Endothelial cell of umbilical vein (primary cell): ENCODE measurements at regions not wholly inside any gene's neighbourhood (a gene's known extent, or its start where the extent isn't known, plus 50 kb on each side); places are given as distances from the start of the nearest gene placed in this dataset.

Experiments used
- BruUV-seq: library from RNA; stranded (reverse); fragments of 400-500 nt; replicated peaks from 2 replicates; lab custom pipeline; 2021; lab: Mats Ljungman, UMichigan
- CTCF ChIA-PET: fragments of 300-600, 350-600 bp; sonication (Branson Sonifier 250); formaldehyde crosslinking; loops from one replicate; lab custom pipeline; 2021; ENCODE audit warnings: antibody characterized with exemption, inconsistent platforms; lab: Charles Lee
- POLR2A ChIA-PET: fragments of 300-600, 350-600 bp; sonication (Branson Sonifier 250); formaldehyde crosslinking; loops from one replicate; lab custom pipeline; 2021; ENCODE audit warnings: antibody characterized with exemption, inconsistent platforms; lab: Charles Lee
- DNase-seq: peaks from one replicate; pipeline ENCODE4 v3.0.0-alpha.2; 2011; ENCODE audit warnings: low read depth, low spot score
- FAIRE-seq: peaks from 2 replicates; lab custom pipeline; 2011; peaks lifted over from hg19 to GRCh38; lab: Jason Lieb, UNC
- H2AFZ ChIP-seq: 2 replicates; pipeline ENCODE4 v1.6.0; 2012; ENCODE audit warnings: low read depth, low read length, control low read depth, inconsistent platforms
- H3K27ac ChIP-seq: 2 replicates; pipeline ENCODE4 v1.5.1; 2011; ENCODE audit warnings: low read depth, mild to moderate bottlenecking, control low read depth, low read length, moderate library complexity; ENCODE audit not compliant: insufficient read depth
- H3K27me3 ChIP-seq, 2 experiments: 2 replicates each; pipeline versions ENCODE4 v1.6.0 to v1.6.1; 2011; ENCODE audit warnings: low read length in 2 of 2, mixed read lengths in 1 of 2; ENCODE audit not compliant: control insufficient read depth in 2 of 2, insufficient read depth in 2 of 2
- H3K36me3 ChIP-seq, 2 experiments: 2 replicates in 1 of 2; 3 replicates in 1 of 2; pipeline ENCODE4 v1.5.1; 2011; ENCODE audit warnings: low read length in 2 of 2, mild to moderate bottlenecking in 1 of 2, moderate library complexity in 1 of 2; ENCODE audit not compliant: control insufficient read depth in 2 of 2, insufficient read depth in 2 of 2; ENCODE audit errors: extremely low read depth in 1 of 2
- H3K4me1 ChIP-seq: 3 replicates; pipeline ENCODE4 v1.5.1; 2011; ENCODE audit warnings: mild to moderate bottlenecking, low read length; ENCODE audit not compliant: control insufficient read depth, insufficient read depth; ENCODE audit errors: extremely low read depth
- H3K4me2 ChIP-seq: 2 replicates; pipeline ENCODE4 v1.6.1; 2011; ENCODE audit warnings: low read length, control low read depth, mixed read lengths; ENCODE audit not compliant: insufficient read depth
- H3K4me3 ChIP-seq, 3 experiments: fragments of 200-600 bp in 1 of 3; sonication (generic), shearing (Covaris generic) in 1 of 3; replicated peaks in 1 of 3; 2 replicates each; pipeline ENCODE4 v1.5.1; 2011 to 2016; ENCODE audit warnings: control low read depth in 3 of 3, low read length in 3 of 3, mild to moderate bottlenecking in 2 of 3, inconsistent platforms in 1 of 3, low read depth in 1 of 3, moderate library complexity in 1 of 3; ENCODE audit not compliant: insufficient read depth in 1 of 3
- H3K79me2 ChIP-seq: 2 replicates; pipeline ENCODE4 v1.6.0; 2012; ENCODE audit warnings: low read length, inconsistent platforms; ENCODE audit not compliant: control insufficient read depth, insufficient read depth
- H3K9ac ChIP-seq: replicated peaks from 2 replicates; pipeline ENCODE3; 2011; ENCODE audit warnings: low read length, control low read depth; ENCODE audit not compliant: insufficient read depth; ENCODE audit errors: extremely low read depth
- H3K9me1 ChIP-seq: replicated peaks from 3 replicates; pipeline ENCODE4 v1.6.0; 2011; ENCODE audit warnings: mild to moderate bottlenecking, low read length; ENCODE audit not compliant: control insufficient read depth, insufficient read depth; ENCODE audit errors: extremely low read depth
- H3K9me3 ChIP-seq: replicated peaks from 2 replicates; pipeline ENCODE4 v1.5.1; 2012; ENCODE audit warnings: low read length, inconsistent platforms; ENCODE audit not compliant: control insufficient read depth, insufficient read depth
- H4K20me1 ChIP-seq: replicated peaks from 2 replicates; pipeline ENCODE3; 2011; ENCODE audit warnings: mild to moderate bottlenecking, low read length; ENCODE audit not compliant: control insufficient read depth, insufficient read depth; ENCODE audit errors: extremely low read depth
- CTCF ChIP-seq, 2 donors: IDR thresholded peaks; 1 replicate in 1 of 2; 2 replicates in 1 of 2; pipeline ENCODE4 v1.5.1; 2011; ENCODE audit warnings: low read length in 2 of 2, mild to moderate bottlenecking in 2 of 2, moderate library complexity in 2 of 2, control low read depth in 1 of 2, inconsistent platforms in 1 of 2, low read depth in 1 of 2; ENCODE audit not compliant: insufficient read depth in 1 of 2; ENCODE audit errors: extremely low read depth in 1 of 2
- EZH2 ChIP-seq: IDR thresholded peaks from 2 replicates; pipeline ENCODE4 v1.6.1; 2012; ENCODE audit warnings: borderline replicate concordance, low read depth, mild to moderate bottlenecking, moderate library complexity, low read length, inconsistent platforms; ENCODE audit not compliant: severe bottlenecking
- FOS ChIP-seq: IDR thresholded peaks from 2 replicates; pipeline ENCODE4 v1.6.1; 2011; ENCODE audit warnings: mild to moderate bottlenecking, low read length, moderate library complexity, borderline replicate concordance; ENCODE audit not compliant: insufficient read depth
- GATA2 ChIP-seq: IDR thresholded peaks from 2 replicates; pipeline ENCODE4 v1.7.0; 2011; ENCODE audit warnings: low read depth, mild to moderate bottlenecking, moderate library complexity, mixed read lengths, low read length; ENCODE audit not compliant: insufficient read length, insufficient read depth
- JUN ChIP-seq: IDR thresholded peaks from 2 replicates; pipeline ENCODE4 v1.6.1; 2011; ENCODE audit warnings: borderline replicate concordance, low read depth; ENCODE audit not compliant: insufficient read length, insufficient read depth
- MAX ChIP-seq: IDR thresholded peaks from 2 replicates; pipeline ENCODE4 v1.6.1; 2011; ENCODE audit not compliant: insufficient read depth, insufficient read length
- MYC ChIP-seq: IDR thresholded peaks from one replicate; pipeline ENCODE4 v1.6.1; 2011; ENCODE audit warnings: mild to moderate bottlenecking, low read depth, low read length
- POLR2A ChIP-seq: IDR thresholded peaks from 2 replicates; pipeline ENCODE4 v1.6.1; 2012; ENCODE audit warnings: low read depth, mild to moderate bottlenecking, control low read depth, low read length
- POLR2AphosphoS5 ChIP-seq: IDR thresholded peaks from 2 replicates; pipeline ENCODE4 v1.6.1; 2012; ENCODE audit warnings: low read depth, mild to moderate bottlenecking, control low read depth, low read length, moderate library complexity; ENCODE audit not compliant: insufficient read depth
- dilution Hi-C: fragments of 300-500 bp; cut with MboI; formaldehyde crosslinking; loops from one replicate; pipeline ENCODE4 v1.15.0; 2019; ENCODE audit warnings: low sequenced_read_pairs; ENCODE audit not compliant: extremely low pct_ligation_motif_present
- intact Hi-C: fragments of 100-400 bp; cut with micrococcal nuclease; formaldehyde crosslinking; loops from one replicate; pipeline ENCODE4 v1.10.0; 2022

GRCh38 chr2:122999821-123000220 lies 1025.3 kb upstream of the CNTNAP5 start:
- Histone ChIP-seq H3K36me3 (no peaks in the 10 kb centered on the region), H3K9me1 (no peaks in the 10 kb centered on the region), H3K27ac (no peak overlapping the region), H3K4me3 (no peak overlapping the region), H3K4me2 (no peak overlapping the region), H3K79me2 (no peaks in the 10 kb centered on the region), H3K4me1 (no peaks in the 10 kb centered on the region), H4K20me1 (no peaks in the 10 kb centered on the region), H3K9me3 (peaks cover 2% of the 10 kb centered on the region), H3K27me3 (no peaks in the 10 kb centered on the region), H2AFZ (no peak overlapping the region), H3K9ac (no peak overlapping the region)
- intact Hi-C loops (no loop called here), dilution Hi-C loops (no loop called here)
- TF ChIP-seq GATA2 = no peak
- TF ChIP-seq JUN = no peak
- no peak for TF ChIP-seq FOS
- ChIA-PET POLR2A (no interaction called here), CTCF (no interaction called here)
- FAIRE-seq (no peak), DNase-seq (no peak)
- BruUV-seq = no TSS peak

- Histone ChIP-seq H3K79me2 (no peaks in the 10 kb centered on the region), H3K4me2 (no peak overlapping the region), H3K9me3 (peaks cover 6% of the 10 kb centered on the region), H3K9me1 (no peaks in the 10 kb centered on the region), H3K9ac (no peak overlapping the region), H2AFZ (no peak overlapping the region), H3K27ac (no peak overlapping the region), H3K4me1 (no peaks in the 10 kb centered on the region), H3K27me3 (no peaks in the 10 kb centered on the region), H3K4me3 (no peak overlapping the region), H3K36me3 (no peaks in the 10 kb centered on the region), H4K20me1 (no peaks in the 10 kb centered on the region)
- BruUV-seq = no TSS peak
- FAIRE-seq (no peak), DNase-seq (no peak)
- intact Hi-C loops = no loop called here
- TF ChIP-seq GATA2 (no peak), JUN (no peak), EZH2 (no peak), POLR2A (no peak), MYC (no peak), MAX (no peak), CTCF (IDR thresholded peaks at IDR 0.05; ENCODE audit: extremely low read depth in 1 of 2, insufficient read depth in 1 of 2, low read depth in 1 of 2, low read length in 2 of 2) (no peak), POLR2AphosphoS5 (no peak)
- CTCF ChIA-PET = no interaction called here
- POLR2A ChIA-PET = no interaction called here
- dilution Hi-C loops = no loop called here
Observed at GRCh38 chr2:123002660-123003248, 1022.3 kb upstream of the CNTNAP5 start.
